ENCODE measurements at regions not wholly inside any gene's neighbourhood (a gene's known extent, or its start where the extent isn't known, plus 50 kb on each side); places are given as distances from the start of the nearest gene placed in this dataset.

DNA sequence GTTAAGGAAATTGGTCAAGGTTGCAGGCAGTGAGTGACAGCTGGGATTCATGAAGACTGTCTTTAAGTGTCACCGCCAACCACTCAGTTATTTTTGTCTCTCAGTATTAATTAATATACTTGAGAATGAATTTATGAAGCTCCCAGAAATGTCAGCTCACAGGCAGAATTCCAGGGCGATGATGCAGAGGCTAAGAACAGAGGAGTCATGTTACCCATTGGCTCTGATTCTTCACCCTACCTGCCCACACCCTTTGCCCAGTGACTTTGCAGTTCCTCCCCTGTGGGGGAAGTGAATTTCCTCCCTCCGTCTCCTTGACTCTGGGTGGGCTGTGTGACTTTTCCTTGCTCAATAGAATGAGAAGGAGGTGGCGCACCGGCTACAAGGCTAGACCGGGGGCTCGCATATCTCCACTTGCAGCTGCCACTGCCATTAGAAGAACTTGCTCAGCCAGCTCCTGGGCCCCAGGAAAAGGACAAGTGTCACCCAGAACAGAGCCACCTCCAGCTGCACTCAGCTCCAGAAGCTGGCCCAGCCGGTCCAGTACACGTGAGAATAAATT, 157.1 kb upstream of the PRKCQ start:
- Histone ChIP-seq H3K36me3 (no peaks in the 10 kb centered on the region), H3K9ac (ENCODE audit: low read depth in 2 of 2, low read length in 2 of 2) (no peak overlapping the region), H3K27ac (no peak overlapping the region), H3K9me3 (no peaks in the 10 kb centered on the region), H3K4me1 (no peaks in the 10 kb centered on the region), H3K27me3 (no peaks in the 10 kb centered on the region), H3K4me3 (no peak overlapping the region)
- intact Hi-C loops (cut with DNase I): no loop called here
- DNase-seq: no peak
- TF ChIP-seq, protein P1, sequence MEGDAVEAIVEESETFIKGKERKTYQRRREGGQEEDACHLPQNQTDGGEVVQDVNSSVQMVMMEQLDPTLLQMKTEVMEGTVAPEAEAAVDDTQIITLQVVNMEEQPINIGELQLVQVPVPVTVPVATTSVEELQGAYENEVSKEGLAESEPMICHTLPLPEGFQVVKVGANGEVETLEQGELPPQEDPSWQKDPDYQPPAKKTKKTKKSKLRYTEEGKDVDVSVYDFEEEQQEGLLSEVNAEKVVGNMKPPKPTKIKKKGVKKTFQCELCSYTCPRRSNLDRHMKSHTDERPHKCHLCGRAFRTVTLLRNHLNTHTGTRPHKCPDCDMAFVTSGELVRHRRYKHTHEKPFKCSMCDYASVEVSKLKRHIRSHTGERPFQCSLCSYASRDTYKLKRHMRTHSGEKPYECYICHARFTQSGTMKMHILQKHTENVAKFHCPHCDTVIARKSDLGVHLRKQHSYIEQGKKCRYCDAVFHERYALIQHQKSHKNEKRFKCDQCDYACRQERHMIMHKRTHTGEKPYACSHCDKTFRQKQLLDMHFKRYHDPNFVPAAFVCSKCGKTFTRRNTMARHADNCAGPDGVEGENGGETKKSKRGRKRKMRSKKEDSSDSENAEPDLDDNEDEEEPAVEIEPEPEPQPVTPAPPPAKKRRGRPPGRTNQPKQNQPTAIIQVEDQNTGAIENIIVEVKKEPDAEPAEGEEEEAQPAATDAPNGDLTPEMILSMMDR (IDR thresholded peaks at IDR 0.05): no peak

DNA sequence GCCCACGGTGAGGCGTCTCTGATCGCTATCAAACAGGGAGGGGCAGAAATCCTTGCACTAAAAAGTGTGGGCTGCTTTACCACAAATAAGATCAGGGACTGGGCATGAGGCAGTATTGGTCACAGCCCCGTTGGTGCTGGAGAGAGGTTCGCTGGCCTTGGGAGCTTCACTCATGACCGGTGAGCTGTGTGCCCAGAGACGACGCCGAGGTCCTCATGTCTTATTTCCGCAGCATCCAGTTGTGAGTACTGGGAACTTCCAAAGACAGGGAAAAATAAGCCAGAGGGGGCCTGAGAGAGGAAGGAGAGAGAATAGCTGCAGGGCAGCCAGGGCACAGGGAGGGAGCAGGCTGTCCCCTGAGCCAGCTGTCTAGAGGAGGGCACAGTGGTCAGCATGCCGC, 154.2 kb upstream of the PRKCQ start:
- H3K4me3 ChIP-seq: no peak overlapping the region
- no peaks in the 10 kb centered on the region for H3K4me1 ChIP-seq
- TF ChIP-seq, protein P1 (IDR thresholded peaks at IDR 0.05): no peak
- intact Hi-C loops (cut with DNase I): no loop called here
- DNase-seq: no peak
- H3K27me3 ChIP-seq: no peaks in the 10 kb centered on the region
- H3K9me3 ChIP-seq: no peaks in the 10 kb centered on the region
- no peak overlapping the region for H3K27ac ChIP-seq
- H3K36me3 ChIP-seq: no peaks in the 10 kb centered on the region
- H3K9ac ChIP-seq (ENCODE audit: low read depth in 2 of 2, low read length in 2 of 2): no peak overlapping the region

DNA sequence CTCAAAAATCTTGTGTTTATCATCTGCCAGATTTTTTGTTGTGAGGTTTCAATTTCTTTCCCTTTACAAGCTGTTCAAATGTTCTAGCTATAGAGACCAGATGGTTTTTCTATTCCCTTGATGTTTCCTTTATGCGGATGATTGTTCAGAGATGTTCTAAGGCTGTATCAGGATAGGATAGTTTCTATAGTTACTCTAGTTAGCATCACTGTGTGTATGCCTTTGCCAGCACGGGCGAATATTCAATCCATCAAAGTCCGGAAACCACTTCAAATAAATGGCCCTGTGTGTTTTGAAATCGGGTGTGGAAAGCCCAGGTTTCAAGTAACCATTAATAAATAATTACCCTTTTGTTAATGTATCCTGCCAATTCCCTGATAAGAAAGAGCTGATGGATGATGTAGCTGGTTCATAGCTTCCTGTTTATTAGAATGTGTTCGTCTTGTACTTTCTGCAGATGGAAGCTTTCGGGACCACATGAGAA, 149.8 kb upstream of the PRKCQ start:
- no peaks in the 10 kb centered on the region for H3K4me1 ChIP-seq
- no peak overlapping the region for H3K9ac ChIP-seq (ENCODE audit: low read depth in 2 of 2, low read length in 2 of 2)
- TF ChIP-seq, protein P1 (IDR thresholded peaks at IDR 0.05): no peak
- intact Hi-C loops (cut with DNase I): no loop called here
- no peaks in the 10 kb centered on the region for H3K36me3 ChIP-seq
- no peak overlapping the region for H3K27ac ChIP-seq
- no peaks in the 10 kb centered on the region for H3K9me3 ChIP-seq
- H3K4me3 ChIP-seq: no peak overlapping the region
- no peaks in the 10 kb centered on the region for H3K27me3 ChIP-seq
- DNase-seq: no peak

DNA sequence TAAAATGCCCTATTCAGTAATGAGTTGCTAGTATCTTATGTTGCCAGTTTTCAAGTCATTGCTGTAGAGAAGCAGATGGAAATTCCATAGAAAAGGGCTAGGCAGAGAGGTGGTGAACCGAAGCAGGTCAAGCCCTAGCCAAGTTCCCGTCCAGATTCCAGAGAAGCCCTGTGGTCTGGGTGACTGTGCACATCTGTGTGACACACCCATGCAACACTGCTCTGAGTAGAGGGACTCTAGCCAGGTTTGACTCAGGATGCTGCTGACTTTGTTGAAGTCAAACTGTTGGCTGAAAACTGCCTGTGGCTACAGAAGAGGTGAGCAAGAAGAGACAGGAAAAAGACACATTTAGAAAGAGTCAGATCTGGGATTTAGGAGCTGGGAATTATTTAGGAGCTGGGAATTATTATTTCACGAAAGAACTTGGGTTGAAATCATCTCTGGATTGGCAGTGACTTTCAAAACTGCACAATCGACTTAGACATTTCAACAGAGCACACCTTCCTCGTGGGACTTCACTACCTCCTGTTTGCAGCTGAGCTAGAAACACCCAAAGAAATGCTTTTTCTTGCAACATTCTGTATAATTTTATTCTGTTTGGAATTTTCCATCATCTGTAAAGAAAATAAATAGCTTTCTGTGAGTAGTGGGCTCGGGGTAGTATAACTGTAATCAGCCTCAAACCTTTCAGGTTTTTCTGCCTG, 149.1 kb upstream of the PRKCQ start:
- Histone ChIP-seq H3K4me1 (no peaks in the 10 kb centered on the region), H3K27ac (no peak overlapping the region), H3K27me3 (no peaks in the 10 kb centered on the region), H3K36me3 (no peaks in the 10 kb centered on the region), H3K9ac (ENCODE audit: low read depth in 2 of 2, low read length in 2 of 2) (no peak overlapping the region), H3K4me3 (no peak overlapping the region), H3K9me3 (no peaks in the 10 kb centered on the region)
- DNase-seq: no peak
- intact Hi-C loops (cut with DNase I): no loop called here
- TF ChIP-seq, protein P1 (IDR thresholded peaks at IDR 0.05): no peak

DNA sequence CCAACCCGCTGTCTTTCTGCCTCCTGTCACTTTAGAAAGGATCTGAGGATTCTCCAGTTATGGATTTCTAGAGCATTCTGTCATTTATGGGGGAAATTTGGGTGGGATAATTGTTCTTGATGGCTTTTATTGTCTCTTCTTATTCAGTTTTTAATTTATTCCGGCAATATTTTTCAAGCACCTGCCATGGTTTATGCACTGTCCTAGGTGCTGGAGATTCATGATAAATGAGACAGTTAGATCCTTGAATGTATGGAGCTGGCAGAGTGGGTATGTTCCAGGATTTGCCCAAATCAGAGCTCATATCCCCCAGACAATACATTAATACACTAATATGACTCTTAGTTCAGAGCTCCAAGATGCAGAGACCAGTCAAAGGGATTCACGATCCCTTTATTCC, 146.8 kb upstream of the PRKCQ start:
- no peak for DNase-seq
- TF ChIP-seq, protein P1 (IDR thresholded peaks at IDR 0.05): no peak
- Histone ChIP-seq H3K9ac (ENCODE audit: low read depth in 2 of 2, low read length in 2 of 2) (no peak overlapping the region), H3K4me3 (no peak overlapping the region), H3K36me3 (no peaks in the 10 kb centered on the region), H3K4me1 (no peaks in the 10 kb centered on the region), H3K27me3 (no peaks in the 10 kb centered on the region), H3K9me3 (no peaks in the 10 kb centered on the region), H3K27ac (no peak overlapping the region)
- intact Hi-C loops (cut with DNase I): no loop called here
